GM21723 (cell line): ENCODE measurements at regions not wholly inside any gene's neighbourhood (a gene's known extent, or its start where the extent isn't known, plus 50 kb on each side); places are given as distances from the start of the nearest gene placed in this dataset.

Experiments used
- ATAC-seq: cut with Tn5 transposase; IDR thresholded peaks from one replicate; pipeline ENCODE4 v1.9.1; 2021; ENCODE audit warnings: mild to moderate bottlenecking, moderate library complexity; ENCODE audit not compliant: unreplicated experiment

DNA sequence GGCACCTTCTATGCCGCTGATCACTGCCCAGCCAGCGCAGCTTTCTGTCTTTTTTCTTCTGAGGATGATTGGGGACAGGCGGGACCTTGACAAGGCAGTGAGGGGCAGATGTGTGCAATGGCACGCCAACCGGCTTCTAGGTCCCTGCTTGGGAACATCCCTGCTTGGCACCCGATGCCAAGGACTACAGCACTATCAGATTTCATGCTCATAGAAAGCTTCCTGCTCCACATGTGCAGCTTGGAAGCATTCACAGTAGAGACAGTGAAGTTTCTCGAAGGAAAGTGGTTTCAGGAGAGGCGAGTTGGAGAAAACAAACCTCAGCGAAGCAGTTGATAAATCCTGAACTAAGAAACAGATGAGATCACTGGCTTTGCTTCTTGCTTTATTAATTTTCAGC, 267.5 kb upstream of the HABP2 start:
- no peak for ATAC-seq

DNA sequence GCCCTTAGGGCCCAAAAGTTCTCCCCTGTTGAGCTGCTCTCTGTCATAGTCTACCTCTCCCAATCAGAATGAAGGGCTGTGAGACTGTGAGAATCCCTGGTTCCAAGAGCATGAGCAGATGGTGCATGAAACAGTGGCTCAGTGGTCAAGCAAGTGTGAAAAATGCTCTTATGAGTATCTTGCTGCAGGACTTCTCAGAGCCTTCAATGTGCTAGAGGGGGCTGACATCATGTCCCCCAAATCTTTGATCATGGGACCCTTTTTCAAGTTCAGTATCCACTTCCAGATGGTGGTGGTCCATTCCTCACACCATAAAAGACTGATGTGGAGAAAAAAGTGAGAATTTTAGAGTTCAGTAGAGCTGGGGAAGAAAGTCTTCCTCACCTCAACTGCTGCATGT, 265.3 kb upstream of the HABP2 start:
- ATAC-seq, result no peak

DNA sequence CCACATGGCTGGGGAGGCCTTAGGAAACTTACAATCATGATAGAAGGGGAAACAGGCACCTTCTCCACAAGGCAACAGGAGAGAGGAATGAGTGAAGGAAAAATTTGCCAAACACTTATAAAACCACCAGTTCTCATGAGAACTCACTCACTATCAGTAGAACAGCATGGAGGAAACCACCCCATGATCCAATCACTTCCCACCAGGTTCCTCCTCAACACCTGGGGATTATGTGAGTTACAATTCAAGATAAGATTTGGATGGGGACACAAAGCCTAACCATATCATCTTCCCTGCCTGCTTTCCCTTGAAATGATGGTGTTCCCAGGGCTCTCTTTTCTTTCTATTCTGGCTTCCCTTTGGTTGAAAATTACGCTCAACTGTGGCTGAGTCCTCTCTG, 262.7 kb upstream of the HABP2 start:
- no peak for ATAC-seq

DNA sequence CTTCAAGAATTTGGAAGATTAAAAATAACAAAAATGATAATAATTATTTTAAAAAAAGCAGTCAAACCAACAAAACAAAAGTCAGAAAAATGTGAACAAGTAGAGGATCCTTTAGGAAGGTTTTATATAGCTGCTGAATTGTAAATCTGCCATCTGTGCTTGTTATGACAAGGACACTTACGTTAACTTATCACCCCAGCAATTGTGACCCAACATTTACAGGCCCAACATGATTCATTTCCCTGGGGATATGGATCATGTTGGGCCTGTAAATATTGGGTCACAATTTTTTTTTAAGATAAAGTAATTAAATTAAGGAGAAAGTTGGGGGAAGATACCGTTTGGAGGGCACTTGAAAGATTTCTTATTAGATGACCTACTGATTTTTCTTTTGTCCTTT, 261.4 kb upstream of the HABP2 start:
- ATAC-seq, result no peak

DNA sequence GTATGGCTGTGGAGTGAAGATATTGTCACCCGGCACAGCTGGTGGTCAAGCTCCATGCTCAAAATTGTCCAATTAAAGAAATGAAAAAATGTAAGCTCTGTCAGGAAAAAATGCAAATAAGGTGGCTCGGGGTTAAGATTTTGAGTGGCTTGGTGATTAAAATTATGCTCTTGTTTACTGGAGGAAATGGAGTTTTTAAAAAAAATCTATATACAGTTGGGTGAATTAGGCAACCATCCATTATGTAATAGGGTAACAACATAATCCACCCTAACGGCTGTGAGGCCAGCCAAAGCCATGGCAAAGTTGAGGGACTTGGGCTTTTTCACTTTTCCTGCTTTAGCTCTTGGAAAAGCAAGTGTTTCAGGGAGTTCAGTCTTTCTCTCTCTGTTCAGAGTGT, 260.8 kb upstream of the HABP2 start:
- ATAC-seq, result no peak

DNA sequence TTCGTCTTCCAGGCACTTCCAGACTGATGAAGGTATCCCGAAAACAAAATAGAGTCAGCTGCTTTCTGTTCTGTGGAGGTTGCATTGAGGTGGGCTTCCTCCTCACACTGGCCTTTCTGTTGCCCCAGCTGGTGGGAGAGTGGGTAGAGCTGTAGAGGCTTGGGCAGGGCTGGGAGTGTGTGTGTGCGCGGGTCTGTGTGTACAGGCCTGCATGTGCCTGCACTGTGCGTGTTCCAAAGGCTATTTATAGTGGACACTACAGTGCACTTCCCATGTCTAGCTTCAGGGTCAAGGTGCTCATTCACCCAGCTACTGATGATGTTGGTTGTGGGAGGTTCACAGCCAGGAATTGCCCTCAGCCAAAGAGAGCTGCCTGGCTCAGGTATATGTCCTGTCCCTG, 260.1 kb upstream of the HABP2 start:
- no peak for ATAC-seq

DNA sequence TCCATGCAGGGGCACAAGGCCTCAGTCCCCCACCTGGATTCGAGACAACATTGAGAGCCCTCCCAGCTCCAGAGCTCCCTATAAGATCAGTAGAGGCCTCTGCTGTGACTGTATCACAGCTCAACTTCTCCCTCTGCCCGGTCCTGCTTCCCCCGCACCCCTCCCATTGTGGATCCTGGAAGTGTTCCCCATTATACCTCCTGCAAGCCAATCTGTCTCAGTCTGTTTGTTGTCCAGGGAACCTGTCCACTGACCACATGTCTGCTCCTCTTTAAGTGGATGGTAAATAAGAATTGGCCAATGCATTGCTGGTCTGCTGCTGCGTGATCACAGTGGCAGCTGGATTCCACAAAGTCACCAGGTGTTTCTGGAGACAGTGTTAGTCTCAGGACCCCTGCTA, 259.7 kb upstream of the HABP2 start:
- ATAC-seq, result no peak

DNA sequence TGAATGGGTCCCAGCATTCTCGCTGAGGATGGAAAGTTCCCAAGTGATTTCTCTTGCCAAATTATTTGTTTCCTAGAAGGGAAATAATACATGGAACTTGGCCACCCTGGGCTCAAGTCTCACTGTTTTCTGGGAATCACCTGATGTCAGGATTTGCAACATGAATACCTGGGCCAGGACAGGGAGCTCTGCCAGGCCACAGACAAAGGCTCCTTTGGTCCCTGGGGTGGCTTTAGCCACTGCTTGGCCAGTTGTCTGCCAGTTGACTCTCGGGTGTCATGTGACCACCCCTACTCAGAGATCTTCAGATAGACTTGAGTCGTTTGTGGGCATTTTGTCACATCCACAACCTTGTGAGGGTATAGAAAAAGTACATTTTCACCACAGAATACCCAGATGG, 258.0 kb upstream of the HABP2 start:
- no peak for ATAC-seq

DNA sequence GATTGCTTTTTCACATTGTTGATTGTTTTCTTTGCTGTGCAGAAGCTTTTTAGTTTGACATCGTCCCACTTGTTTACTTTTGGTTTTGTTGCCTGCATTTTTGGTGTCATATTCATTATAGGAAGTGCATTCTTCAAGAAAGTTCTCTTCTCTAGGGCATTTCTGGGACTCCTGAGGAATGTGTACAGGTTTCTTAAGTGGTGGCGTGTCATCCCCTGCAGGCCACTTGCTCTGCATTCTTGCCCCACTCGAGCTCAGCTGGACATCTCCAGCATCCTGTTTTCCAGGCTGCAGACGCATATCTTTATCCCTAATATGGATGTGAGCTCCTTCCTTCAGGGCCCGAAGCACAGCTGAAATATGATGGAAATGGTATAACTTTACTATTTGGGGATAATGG, 255.6 kb upstream of the HABP2 start:
- ATAC-seq, result no peak

DNA sequence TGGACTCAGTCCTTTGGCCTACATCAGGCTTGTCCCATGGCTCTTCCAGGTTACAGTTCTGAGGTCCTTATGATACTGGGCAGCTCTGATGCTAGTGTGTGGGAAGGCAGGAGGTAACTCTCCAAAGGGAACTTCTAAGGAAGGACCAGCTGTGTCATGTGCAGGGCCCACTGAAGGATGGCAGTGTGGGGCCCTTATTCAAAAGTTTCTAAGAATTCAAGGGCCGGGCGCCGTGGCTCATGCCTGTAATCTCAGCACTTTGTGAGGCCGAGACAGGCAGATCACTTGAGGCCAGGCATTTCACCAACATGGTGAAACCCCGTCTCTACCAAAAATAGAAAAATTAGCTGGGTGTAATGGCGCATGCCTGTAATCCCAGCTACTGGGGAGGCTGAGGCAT, 254.2 kb upstream of the HABP2 start:
- no peak for ATAC-seq

DNA sequence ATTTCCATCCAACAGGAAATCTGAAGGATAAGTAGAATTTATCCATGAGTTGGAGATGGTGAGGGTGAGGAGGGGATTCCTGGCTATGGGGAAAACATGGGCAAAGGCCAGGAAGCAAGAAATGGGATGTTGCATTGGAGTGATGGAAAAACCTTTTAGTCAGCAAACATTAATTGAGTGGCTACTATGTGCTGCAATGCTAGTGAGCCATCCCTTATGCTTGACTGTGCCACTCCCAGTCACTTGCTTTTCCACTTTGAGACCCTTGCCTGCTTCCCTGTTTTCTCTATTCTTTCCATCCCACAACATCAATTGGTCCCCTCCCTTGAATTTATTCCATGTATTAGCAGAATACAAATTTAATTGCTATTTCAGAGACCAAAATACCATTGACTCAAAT, 252.7 kb upstream of the HABP2 start:
- ATAC-seq, result no peak

DNA sequence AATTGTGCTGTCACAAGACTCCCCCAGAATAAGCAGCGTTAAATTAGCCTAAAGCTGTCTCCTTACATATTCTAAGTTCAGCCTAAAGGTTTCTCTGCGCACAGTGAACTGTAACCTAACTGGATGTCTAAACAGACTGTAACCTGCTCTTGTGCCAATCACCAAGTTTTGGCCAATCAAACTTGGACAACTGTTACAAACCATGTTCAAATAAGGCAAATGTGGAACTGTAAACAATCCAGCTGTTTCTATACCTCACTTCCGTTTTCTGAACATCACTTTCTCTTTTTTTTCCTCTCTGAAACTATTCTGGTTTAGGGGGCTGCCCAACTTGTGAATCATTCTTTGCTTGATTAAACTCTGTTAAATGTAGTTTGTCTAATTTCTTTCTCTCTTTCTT, 252.2 kb upstream of the HABP2 start:
- ATAC-seq, result no peak

DNA sequence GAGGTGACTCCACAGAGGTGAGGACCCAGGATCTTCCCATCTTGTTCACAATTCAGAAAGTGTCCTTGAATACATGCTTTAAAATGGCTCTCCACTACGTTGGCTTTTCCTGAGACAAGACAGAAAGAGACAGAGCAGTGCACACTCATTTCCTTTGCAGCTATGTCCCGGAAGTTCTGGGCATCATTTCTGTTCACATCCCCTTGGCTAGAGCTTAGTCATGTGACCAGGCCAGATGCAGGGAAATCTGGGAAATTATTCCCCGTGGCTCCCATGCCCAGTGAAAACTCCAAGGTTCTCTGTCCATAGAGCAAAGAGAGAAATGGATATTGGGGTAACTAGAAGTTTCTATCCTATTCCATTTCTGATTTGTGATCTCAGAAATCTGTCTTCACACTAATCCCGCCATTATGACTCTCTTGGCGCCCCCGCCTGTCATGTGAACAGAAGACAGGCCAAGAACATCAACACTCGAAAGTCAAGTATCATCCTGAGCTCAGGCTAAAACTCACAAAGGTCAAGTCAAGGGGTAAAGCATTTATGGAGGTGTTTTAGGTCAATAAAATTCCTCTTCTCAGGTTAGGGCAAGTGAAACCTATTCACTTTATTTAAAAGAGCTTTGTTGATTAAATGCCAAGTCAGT, 251.4 kb upstream of the HABP2 start:
- ATAC-seq, result no peak

DNA sequence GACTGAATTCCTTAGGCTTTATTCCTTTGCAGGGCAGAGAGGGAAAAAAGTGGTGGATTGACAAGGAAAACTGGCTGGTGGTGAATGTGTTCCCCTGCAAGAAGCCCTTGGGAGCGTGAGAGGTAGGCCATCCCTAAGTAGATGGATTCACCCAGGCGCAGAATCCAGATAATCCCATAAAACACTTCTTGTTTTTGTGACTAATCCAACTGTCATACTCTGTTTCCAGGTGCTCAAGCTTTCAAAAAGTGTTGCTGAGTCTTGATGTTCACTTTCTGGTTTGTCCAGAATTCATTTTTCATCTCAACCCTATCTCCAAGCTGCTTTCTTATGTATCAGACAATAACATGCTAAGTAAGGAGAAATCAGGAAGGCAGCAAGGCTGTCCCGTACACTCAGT, 250.8 kb upstream of the HABP2 start:
- ATAC-seq, result no peak

DNA sequence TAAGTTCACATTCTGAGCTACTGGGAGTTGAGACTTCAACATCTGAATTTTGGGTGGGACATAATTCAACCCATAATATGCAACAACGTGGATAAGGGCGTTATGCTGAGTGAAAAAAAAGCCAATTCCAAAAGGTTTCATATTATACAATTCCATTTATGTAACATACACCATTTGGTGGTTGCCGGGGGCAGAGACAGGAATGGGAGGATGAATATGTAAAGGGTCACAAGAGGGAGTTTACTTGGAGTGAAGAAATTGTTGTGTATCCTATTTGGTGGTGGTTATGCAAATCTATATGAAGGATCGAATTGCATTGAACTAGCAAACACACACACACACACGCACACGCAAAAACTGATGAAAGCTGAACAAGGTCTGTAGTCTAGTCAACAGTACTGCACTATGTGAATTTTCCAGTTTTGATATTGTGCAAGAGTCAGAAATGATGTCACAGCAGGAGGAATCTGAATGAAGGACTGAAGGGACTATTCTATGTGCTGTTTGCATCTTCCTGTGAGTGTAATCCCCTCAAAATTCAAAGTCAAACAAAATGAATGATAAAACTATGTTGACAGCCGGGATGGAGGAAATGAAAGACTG, 249.2 kb upstream of the HABP2 start:
- ATAC-seq, result no peak

DNA sequence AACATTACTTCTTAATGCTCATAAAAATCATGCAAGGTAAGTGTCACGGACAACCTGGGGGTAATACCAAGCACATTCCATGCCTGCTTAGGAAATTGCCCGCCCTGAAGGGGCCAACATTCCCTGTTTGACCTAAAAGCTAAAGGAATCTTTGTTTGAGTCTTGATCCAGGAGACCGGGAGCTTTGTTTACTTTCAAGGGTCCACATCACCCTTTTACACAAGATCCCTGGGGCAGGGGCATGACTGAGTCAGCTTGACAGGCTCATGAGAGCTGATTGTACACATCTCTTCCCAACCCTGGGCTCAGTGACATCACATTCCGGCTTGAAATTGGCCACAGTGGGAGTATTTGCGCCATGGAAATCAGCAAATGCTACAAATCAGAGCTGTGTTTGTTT, 248.1 kb upstream of the HABP2 start:
- ATAC-seq, result no peak

DNA sequence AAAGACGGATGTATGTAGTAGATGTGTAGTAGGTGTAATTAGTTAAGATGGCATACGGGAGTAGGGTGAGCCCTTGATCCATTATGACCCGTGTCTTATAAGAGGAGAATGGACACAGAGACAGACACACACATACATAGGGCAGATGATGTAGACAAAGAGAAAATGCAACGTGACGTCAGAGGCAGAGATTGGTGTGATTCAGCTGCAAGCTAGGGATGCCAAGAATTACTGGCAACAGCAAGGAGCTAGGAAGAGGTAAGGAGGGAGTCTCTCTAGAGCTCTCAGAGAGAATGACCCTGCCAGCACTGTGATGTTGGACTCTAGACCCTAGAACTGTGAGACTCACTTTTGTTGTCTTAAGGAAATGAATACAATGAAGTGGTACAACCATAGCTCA, 247.0 kb upstream of the HABP2 start:
- no peak for ATAC-seq

DNA sequence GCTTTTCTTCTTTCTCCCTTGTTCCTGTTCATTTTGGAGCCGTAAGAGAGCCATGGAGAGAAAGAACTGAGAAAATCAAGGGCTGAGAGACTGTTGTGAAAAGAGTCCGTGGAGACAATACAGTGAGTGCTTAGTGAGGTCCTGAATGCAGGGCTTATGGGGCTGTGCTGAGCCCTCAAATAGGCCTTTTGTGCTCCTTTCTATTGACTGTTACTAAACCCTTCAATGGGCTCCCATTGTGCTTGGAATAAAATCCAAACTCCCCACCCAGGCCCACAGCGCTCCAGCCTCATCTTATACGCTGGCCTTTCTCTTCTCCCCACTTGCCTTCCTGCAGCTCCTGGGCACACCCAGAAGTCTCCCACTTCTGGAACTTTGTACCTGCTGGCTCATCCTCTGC, 243.1 kb upstream of the HABP2 start:
- ATAC-seq, result no peak

DNA sequence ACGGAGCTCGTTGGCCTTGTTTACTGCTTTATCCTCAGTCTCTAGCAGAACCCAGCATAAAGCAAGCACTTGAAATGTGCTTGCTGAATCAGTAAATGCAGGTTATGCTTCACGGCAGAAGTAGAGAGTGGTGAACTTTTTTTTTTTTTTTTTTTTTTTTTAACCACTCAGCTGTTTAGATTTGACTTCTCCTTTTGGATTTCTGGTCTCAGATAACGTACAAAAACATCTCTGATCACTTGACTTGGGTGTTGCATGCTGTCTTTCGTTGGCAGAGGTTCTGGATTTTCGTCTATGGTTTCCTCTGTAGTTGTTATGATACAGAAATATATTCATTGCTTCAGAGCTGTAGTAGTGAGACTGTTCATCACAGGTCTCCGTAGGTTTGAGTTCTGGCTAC, 242.5 kb upstream of the HABP2 start:
- ATAC-seq, result no peak

DNA sequence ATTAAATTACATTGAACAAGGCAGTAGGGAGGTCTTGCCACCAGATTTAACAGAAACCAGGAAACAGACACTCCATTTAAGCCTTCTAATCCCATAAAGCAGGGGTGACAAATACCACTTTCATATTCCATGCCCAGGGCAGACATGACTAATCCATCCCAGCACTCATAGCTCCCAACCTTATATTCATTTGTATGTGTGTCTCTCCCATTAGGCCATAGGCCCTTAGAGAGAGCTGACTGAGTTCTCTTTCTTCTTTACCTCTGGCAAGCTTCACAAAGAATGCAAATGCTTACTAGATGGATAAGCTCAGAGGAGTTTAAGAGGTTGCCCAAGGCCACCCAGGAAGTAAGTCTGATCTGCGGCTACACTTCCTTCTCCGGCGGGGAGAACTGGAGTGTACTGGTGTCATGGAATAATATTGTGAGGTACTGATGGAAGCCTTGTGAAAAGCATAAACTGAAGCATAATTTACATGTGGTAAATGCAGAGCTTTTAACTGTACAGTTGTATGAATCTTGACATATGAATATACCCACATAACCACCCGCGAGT, 239.7 kb upstream of the HABP2 start:
- no peak for ATAC-seq

DNA sequence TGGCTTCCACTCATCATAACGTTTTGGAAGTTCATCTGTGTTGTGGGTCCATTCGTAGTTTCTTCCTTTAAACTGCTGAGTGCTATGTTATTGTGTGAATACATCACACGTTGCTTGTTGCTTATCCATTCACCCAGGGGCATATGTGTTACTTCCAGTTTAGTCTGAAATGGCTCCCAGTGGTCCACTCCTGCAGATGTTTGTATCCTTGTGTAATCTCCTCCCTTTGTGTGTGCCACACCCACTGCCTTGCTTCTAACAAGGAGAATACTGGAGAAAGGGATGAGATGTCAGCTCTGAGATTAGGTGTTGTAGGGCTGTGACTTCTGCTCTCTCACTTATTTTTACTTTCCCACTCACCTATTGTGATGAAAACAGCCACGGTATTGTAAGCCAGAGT, 239.1 kb upstream of the HABP2 start:
- ATAC-seq, result no peak

DNA sequence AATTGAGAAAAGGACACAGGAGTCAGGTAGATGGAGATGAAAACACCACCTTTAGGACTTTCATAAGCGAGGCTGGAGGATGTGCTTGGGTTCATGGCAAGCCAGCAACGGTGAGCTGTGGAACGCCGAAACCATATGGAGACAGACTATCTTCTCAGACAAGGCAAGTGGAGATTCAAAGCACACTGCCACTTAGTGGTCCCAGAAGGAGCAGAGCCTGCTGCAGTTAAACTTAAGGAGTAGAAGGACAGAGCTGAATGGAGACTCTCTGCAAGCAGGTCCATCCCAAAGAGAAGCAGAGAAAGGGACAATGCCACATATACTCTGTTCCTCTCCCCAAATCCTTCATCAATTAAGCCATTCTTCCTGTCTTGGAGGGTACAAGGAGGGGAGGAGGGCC, 236.3 kb upstream of the HABP2 start:
- ATAC-seq, result no peak

DNA sequence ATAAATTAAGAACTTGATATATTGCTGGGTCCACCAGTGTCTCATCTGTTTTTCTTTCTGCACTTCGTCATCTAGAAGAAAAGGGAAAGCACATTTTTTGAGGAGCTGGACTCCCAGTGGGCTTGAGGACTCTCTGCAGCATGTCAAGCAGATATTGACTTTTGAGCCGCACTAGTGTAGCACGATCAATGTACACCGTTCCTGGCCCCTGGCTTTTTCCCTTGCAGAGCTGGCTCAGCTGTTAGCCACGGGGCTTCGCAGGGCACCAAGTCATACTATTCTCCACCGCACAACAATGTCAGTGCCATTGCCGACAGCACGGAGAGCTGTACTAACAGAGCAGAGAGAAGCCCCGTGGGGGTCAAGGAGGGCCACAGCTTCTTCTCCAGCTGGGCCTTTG, 235.4 kb upstream of the HABP2 start:
- no peak for ATAC-seq
